ENCODE measurements at regions not wholly inside any gene's neighbourhood (a gene's known extent, or its start where the extent isn't known, plus 50 kb on each side); places are given as distances from the start of the nearest gene placed in this dataset.
A peak's percentile ranks its signal among the peaks of the same experiment; 100 is the strongest.

DNA sequence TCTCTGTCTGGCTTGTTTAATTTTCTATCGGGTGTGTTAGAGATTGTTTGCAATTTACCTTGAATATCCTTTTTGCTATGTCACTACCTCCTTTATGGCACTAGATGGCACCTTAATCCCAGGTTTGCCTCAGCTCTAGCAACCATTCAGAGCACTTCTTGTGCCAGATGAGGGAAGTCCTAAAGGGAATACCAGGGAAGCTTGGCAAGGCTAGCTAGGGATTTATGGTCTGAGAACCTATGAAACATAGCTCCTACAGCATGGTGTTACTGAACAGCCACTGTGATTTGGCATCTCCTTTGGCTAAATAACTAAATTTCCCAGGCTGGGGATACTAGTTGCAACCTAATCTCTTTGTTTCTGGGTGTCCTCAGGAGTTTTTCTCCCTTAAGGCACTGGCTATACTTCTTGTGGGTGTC lies 69.0 kb upstream of the VOPP1 start (continued):
- TF ChIP-seq, protein P1, sequence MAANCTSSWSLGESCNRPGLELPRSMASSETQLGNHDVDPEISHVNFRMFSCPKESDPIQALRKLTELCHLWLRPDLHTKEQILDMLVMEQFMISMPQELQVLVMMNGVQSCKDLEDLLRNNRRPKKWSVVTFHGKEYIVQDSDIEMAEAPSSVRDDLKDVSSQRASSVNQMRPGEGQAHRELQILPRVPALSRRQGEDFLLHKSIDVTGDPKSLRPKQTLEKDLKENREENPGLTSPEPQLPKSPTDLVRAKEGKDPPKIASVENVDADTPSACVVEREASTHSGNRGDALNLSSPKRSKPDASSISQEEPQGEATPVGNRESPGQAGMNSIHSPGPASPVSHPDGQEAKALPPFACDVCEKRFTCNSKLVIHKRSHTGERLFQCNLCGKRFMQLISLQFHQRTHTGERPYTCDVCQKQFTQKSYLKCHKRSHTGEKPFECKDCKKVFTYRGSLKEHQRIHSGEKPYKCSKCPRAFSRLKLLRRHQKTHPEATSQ (CRISPR knock-in tag; IDR thresholded peaks at IDR 0.05; ENCODE audit: borderline replicate concordance): no peak
- TF ChIP-seq NCOA1 (CRISPR knock-in tag; IDR thresholded peaks at IDR 0.05) (no peak), NCOA5 (CRISPR knock-in tag; IDR thresholded peaks at IDR 0.05) (no peak), ZNF749 (CRISPR knock-in tag; IDR thresholded peaks at IDR 0.05; ENCODE audit: borderline replicate concordance) (no peak), ELF3 (CRISPR knock-in tag; IDR thresholded peaks at IDR 0.05) (0 out of 2 replicates have a peak, but pooled peaks have one; percentile 14), TEAD3 (CRISPR knock-in tag; optimal IDR thresholded peaks at IDR 0.05; ENCODE audit: borderline replicate concordance) (peak; percentile 58), MTA1 (CRISPR knock-in tag; IDR thresholded peaks at IDR 0.05; ENCODE audit: borderline replicate concordance) (no peak), RFX3 (CRISPR knock-in tag; IDR thresholded peaks at IDR 0.05) (no peak), RARG (CRISPR knock-in tag; IDR thresholded peaks at IDR 0.05; ENCODE audit: low read depth) (no peak), ZBTB20 (CRISPR knock-in tag; IDR thresholded peaks at IDR 0.05; ENCODE audit: borderline replicate concordance, low read depth) (no peak), YEATS4 (CRISPR knock-in tag; IDR thresholded peaks at IDR 0.05; ENCODE audit: borderline replicate concordance) (no peak), EED (CRISPR knock-in tag; IDR thresholded peaks at IDR 0.05) (no peak), TOE1 (CRISPR knock-in tag; IDR thresholded peaks at IDR 0.05) (no peak), TAF15 (IDR thresholded peaks at IDR 0.05; ENCODE audit: low read depth, low read length, poor library complexity, severe bottlenecking) (no peak), ERF (CRISPR knock-in tag; IDR thresholded peaks at IDR 0.05) (0 out of 2 replicates have a peak, but pooled peaks have one; percentile 25), KAT2B (IDR thresholded peaks at IDR 0.05; ENCODE audit: borderline replicate concordance, low read depth, low read length) (no peak)
- TF ChIP-seq, protein P2, sequence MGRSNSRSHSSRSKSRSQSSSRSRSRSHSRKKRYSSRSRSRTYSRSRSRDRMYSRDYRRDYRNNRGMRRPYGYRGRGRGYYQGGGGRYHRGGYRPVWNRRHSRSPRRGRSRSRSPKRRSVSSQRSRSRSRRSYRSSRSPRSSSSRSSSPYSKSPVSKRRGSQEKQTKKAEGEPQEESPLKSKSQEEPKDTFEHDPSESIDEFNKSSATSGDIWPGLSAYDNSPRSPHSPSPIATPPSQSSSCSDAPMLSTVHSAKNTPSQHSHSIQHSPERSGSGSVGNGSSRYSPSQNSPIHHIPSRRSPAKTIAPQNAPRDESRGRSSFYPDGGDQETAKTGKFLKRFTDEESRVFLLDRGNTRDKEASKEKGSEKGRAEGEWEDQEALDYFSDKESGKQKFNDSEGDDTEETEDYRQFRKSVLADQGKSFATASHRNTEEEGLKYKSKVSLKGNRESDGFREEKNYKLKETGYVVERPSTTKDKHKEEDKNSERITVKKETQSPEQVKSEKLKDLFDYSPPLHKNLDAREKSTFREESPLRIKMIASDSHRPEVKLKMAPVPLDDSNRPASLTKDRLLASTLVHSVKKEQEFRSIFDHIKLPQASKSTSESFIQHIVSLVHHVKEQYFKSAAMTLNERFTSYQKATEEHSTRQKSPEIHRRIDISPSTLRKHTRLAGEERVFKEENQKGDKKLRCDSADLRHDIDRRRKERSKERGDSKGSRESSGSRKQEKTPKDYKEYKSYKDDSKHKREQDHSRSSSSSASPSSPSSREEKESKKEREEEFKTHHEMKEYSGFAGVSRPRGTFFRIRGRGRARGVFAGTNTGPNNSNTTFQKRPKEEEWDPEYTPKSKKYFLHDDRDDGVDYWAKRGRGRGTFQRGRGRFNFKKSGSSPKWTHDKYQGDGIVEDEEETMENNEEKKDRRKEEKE (IDR thresholded peaks at IDR 0.05): no peak
- TF ChIP-seq, protein P3, sequence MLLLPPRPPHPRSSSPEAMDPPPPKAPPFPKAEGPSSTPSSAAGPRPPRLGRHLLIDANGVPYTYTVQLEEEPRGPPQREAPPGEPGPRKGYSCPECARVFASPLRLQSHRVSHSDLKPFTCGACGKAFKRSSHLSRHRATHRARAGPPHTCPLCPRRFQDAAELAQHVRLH (CRISPR knock-in tag; IDR thresholded peaks at IDR 0.05; ENCODE audit: borderline replicate concordance, low read depth): no peak
- TF ChIP-seq, protein P4, sequence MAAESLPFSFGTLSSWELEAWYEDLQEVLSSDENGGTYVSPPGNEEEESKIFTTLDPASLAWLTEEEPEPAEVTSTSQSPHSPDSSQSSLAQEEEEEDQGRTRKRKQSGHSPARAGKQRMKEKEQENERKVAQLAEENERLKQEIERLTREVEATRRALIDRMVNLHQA (CRISPR knock-in tag; IDR thresholded peaks at IDR 0.05): no peak
- TF ChIP-seq, protein P5, sequence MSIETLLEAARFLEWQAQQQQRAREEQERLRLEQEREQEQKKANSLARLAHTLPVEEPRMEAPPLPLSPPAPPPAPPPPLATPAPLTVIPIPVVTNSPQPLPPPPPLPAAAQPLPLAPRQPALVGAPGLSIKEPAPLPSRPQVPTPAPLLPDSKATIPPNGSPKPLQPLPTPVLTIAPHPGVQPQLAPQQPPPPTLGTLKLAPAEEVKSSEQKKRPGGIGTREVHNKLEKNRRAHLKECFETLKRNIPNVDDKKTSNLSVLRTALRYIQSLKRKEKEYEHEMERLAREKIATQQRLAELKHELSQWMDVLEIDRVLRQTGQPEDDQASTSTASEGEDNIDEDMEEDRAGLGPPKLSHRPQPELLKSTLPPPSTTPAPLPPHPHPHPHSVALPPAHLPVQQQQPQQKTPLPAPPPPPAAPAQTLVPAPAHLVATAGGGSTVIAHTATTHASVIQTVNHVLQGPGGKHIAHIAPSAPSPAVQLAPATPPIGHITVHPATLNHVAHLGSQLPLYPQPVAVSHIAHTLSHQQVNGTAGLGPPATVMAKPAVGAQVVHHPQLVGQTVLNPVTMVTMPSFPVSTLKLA (IDR thresholded peaks at IDR 0.05): no peak
